ENCODE measurements at regions not wholly inside any gene's neighbourhood (a gene's known extent, or its start where the extent isn't known, plus 50 kb on each side); places are given as distances from the start of the nearest gene placed in this dataset.

DNA sequence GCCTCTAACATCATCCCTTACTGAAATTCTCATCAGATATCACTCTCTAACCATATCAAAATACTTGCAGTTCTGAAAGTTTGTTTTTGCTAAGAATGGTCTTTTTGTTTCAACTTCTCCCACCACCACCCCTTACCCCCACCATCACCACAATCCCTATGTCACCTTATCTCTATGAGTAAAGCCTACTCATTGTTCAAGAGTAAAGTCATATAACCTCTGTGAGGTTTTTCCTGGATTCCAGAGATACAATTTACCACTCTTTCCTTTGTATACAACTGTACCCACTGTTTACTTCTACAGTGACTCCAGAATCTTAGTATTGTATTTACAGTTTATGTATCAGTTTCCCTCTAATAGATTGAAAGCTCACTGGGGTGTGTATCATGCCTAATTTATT is 158.0 kb upstream of the PCDH10 start:
- TF ChIP-seq, protein P1, sequence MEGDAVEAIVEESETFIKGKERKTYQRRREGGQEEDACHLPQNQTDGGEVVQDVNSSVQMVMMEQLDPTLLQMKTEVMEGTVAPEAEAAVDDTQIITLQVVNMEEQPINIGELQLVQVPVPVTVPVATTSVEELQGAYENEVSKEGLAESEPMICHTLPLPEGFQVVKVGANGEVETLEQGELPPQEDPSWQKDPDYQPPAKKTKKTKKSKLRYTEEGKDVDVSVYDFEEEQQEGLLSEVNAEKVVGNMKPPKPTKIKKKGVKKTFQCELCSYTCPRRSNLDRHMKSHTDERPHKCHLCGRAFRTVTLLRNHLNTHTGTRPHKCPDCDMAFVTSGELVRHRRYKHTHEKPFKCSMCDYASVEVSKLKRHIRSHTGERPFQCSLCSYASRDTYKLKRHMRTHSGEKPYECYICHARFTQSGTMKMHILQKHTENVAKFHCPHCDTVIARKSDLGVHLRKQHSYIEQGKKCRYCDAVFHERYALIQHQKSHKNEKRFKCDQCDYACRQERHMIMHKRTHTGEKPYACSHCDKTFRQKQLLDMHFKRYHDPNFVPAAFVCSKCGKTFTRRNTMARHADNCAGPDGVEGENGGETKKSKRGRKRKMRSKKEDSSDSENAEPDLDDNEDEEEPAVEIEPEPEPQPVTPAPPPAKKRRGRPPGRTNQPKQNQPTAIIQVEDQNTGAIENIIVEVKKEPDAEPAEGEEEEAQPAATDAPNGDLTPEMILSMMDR (conservative IDR thresholded peaks at IDR 0.05; ENCODE audit: low read depth, low read length) = no peak
- no peak for TF ChIP-seq EZH2 (IDR thresholded peaks at IDR 0.05; ENCODE audit: borderline replicate concordance, low read depth, low read length, poor library complexity, severe bottlenecking)
